SK-N-SH (cell line): ENCODE measurements at regions not wholly inside any gene's neighbourhood (a gene's known extent, or its start where the extent isn't known, plus 50 kb on each side); places are given as distances from the start of the nearest gene placed in this dataset.

Source experiments
- CTCF ChIA-PET: fragments of 300-600, 350-600 bp; formaldehyde crosslinking; extraction: SDS; loops from one replicate; lab custom pipeline; 2021; lab: Yijun Ruan, JAX
- POLR2A ChIA-PET: fragments of 350-600 bp; sonication (Branson Sonifier 250); formaldehyde crosslinking; extraction: SDS; loops from one replicate; lab custom pipeline; 2020; ENCODE audit warnings: antibody characterized with exemption, inconsistent platforms; lab: Yijun Ruan, JAX
- DNase-seq: peaks from one replicate; pipeline ENCODE4 v3.0.0; 2012
- H2AFZ ChIP-seq: fragments of 200-600 bp; sonication (generic); 2 replicates; pipeline ENCODE4 v1.8.1; 2016; ENCODE audit warnings: antibody characterized with exemption, mild to moderate bottlenecking, low read depth
- H3F3A ChIP-seq: fragments of 200-600 bp; sonication (generic); replicated peaks from 2 replicates; pipeline ENCODE3; 2016; ENCODE audit warnings: antibody characterized with exemption, mild to moderate bottlenecking; ENCODE audit not compliant: insufficient read depth
- H3K27ac ChIP-seq, 2 experiments: fragments of 200-500 bp in 1 of 2; fragments of 200-600 bp in 1 of 2; sonication (Bioruptor generic) in 1 of 2; sonication (generic), shearing (Covaris generic) in 1 of 2; 2 replicates each; pipeline versions ENCODE4 v1.5.1 to v1.6.1; 2014 to 2016; ENCODE audit warnings: low read depth in 2 of 2, inconsistent platforms in 1 of 2, low read length in 1 of 2, mild to moderate bottlenecking in 1 of 2, mixed read lengths in 1 of 2
- H3K27me3 ChIP-seq: fragments of 200-600 bp; sonication (generic), shearing (Covaris generic); 2 replicates; pipeline ENCODE4 v1.6.1; 2016; ENCODE audit warnings: mixed run types; ENCODE audit not compliant: insufficient read depth
- H3K36me3 ChIP-seq, 2 experiments: fragments of 200-500 bp in 1 of 2; fragments of 200-600 bp in 1 of 2; sonication (Bioruptor generic) in 1 of 2; sonication (generic) in 1 of 2; replicated peaks in 1 of 2; 2 replicates each; pipeline versions ENCODE3 to v1.5.1; 2014 to 2016; ENCODE audit warnings: low read length in 1 of 2, mild to moderate bottlenecking in 1 of 2; ENCODE audit not compliant: insufficient read depth in 2 of 2, control insufficient read depth in 1 of 2
- H3K4me1 ChIP-seq, 2 experiments: fragments of 200-500 bp in 1 of 2; fragments of 200-600 bp in 1 of 2; sonication (Bioruptor generic) in 1 of 2; sonication (generic), shearing (Covaris generic) in 1 of 2; 2 replicates each; pipeline versions ENCODE4 v1.5.1 to v1.6.1; 2014 to 2016; ENCODE audit warnings: low read depth in 1 of 2, low read length in 1 of 2, mixed run types in 1 of 2; ENCODE audit not compliant: insufficient read depth in 2 of 2, control insufficient read depth in 1 of 2
- H3K4me2 ChIP-seq: fragments of 200-600 bp; sonication (generic), shearing (Covaris generic); 2 replicates; pipeline ENCODE4 v1.6.1; 2017; ENCODE audit warnings: mixed run types
- H3K4me3 ChIP-seq, 2 experiments: fragments of 200-500 bp in 1 of 2; fragments of 200-600 bp in 1 of 2; sonication (Bioruptor generic) in 1 of 2; sonication (generic), shearing (Covaris generic) in 1 of 2; 2 replicates each; pipeline versions ENCODE4 v1.5.1 to v1.8.1; 2014 to 2016; ENCODE audit warnings: low read depth in 2 of 2, inconsistent platforms in 1 of 2, low read length in 1 of 2, mild to moderate bottlenecking in 1 of 2, mixed read lengths in 1 of 2, moderate library complexity in 1 of 2
- H3K79me2 ChIP-seq: fragments of 200-600 bp; sonication (generic); 2 replicates; pipeline ENCODE4 v1.8.1; 2017; ENCODE audit warnings: mild to moderate bottlenecking; ENCODE audit not compliant: insufficient read depth
- H3K9ac ChIP-seq: fragments of 200-600 bp; sonication (generic); 2 replicates; pipeline ENCODE4 v1.6.1; 2017; ENCODE audit warnings: mixed run types
- H3K9me2 ChIP-seq: fragments of 200-600 bp; sonication (generic); 2 replicates; pipeline ENCODE4 v1.6.1; 2017; ENCODE audit warnings: mixed run types
- H3K9me3 ChIP-seq: fragments of 200-600 bp; sonication (generic); 2 replicates; pipeline ENCODE4 v1.6.1; 2017; ENCODE audit warnings: mixed run types, mild to moderate bottlenecking, moderate library complexity
- H4K20me1 ChIP-seq: fragments of 200-600 bp; sonication (generic); 2 replicates; pipeline ENCODE4 v1.6.1; 2017; ENCODE audit warnings: mild to moderate bottlenecking, mixed run types; ENCODE audit not compliant: insufficient read depth
- CHD2 ChIP-seq: fragments of 150-350 bp; IDR thresholded peaks from 2 replicates; pipeline ENCODE4 v1.6.1; 2018; ENCODE audit warnings: low read length; ENCODE audit not compliant: partially characterized antibody
- CTCF ChIP-seq: fragments of 200-600 bp; sonication (generic); IDR thresholded peaks from 2 replicates; pipeline ENCODE4 v1.6.1; 2017; ENCODE audit warnings: antibody characterized with exemption, mild to moderate bottlenecking, moderate library complexity
- ELF1 ChIP-seq: IDR thresholded peaks from 2 replicates; pipeline ENCODE4 v1.4.0; 2012
- FOSL2 ChIP-seq: IDR thresholded peaks from 2 replicates; pipeline ENCODE4 v1.4.0; 2012; ENCODE audit warnings: low read depth, mild to moderate bottlenecking, moderate library complexity, borderline replicate concordance
- FOXJ3 ChIP-seq: sonication (generic); formaldehyde crosslinking; IDR thresholded peaks from 2 replicates; pipeline ENCODE4 v1.5.1; 2020; ENCODE audit warnings: mild to moderate bottlenecking, missing genetic modification reagents
- FOXM1 ChIP-seq: IDR thresholded peaks from 2 replicates; pipeline ENCODE4 v1.4.0; 2012; ENCODE audit warnings: low read depth, mild to moderate bottlenecking
- GABPA ChIP-seq: IDR thresholded peaks from 2 replicates; pipeline ENCODE4 v1.4.0; 2012; ENCODE audit warnings: low read depth, mild to moderate bottlenecking
- IRF3 ChIP-seq: fragments of 150-350 bp; IDR thresholded peaks from 2 replicates; pipeline ENCODE4 v1.6.1; 2016; ENCODE audit warnings: mild to moderate bottlenecking, low read depth, low read length
- JUND ChIP-seq: IDR thresholded peaks from 2 replicates; pipeline ENCODE4 v1.4.0; 2012
- MAX ChIP-seq: IDR thresholded peaks from 2 replicates; pipeline ENCODE4 v1.4.0; 2012; ENCODE audit warnings: low read depth
- MEF2A ChIP-seq: IDR thresholded peaks from 2 replicates; pipeline ENCODE4 v1.4.0; 2012; ENCODE audit warnings: low read depth, borderline replicate concordance
- MXI1 ChIP-seq: IDR thresholded peaks from 2 replicates; pipeline ENCODE4 v1.6.1; 2012; ENCODE audit warnings: mild to moderate bottlenecking, low read depth, low read length, improper control_type of control experiment
- NFIC ChIP-seq: IDR thresholded peaks from 2 replicates; pipeline ENCODE4 v1.4.0; 2012; ENCODE audit warnings: borderline replicate concordance
- POLR2AphosphoS5 ChIP-seq: IDR thresholded peaks from 2 replicates; pipeline ENCODE4 v1.6.1; 2012; ENCODE audit warnings: low read depth, low read length
- RCOR1 ChIP-seq: fragments of 150-350 bp; IDR thresholded peaks from 2 replicates; pipeline ENCODE4 v1.6.1; 2017; ENCODE audit warnings: antibody characterized with exemption, low read length
- SMC3 ChIP-seq: IDR thresholded peaks from 2 replicates; pipeline ENCODE4 v1.6.1; 2012; ENCODE audit warnings: low read depth, low read length, improper control_type of control experiment
- TAF1 ChIP-seq: IDR thresholded peaks from 2 replicates; pipeline ENCODE4 v1.6.1; 2012; ENCODE audit warnings: low read depth, mild to moderate bottlenecking, low read length, moderate library complexity, borderline replicate concordance
- TCF12 ChIP-seq: IDR thresholded peaks from 2 replicates; pipeline ENCODE4 v1.4.0; 2012
- TEAD4 ChIP-seq: IDR thresholded peaks from 2 replicates; pipeline ENCODE4 v1.4.0; 2012; ENCODE audit warnings: mild to moderate bottlenecking, borderline replicate concordance; ENCODE audit not compliant: insufficient read depth
- USF1 ChIP-seq: IDR thresholded peaks from 2 replicates; pipeline ENCODE4 v1.4.0; 2012; ENCODE audit warnings: low read depth, borderline replicate concordance
- YY1 ChIP-seq: IDR thresholded peaks from 2 replicates; pipeline ENCODE4 v1.4.0; 2012; ENCODE audit warnings: low read depth, mild to moderate bottlenecking
- WGBS: methylation state at CpG from one replicate; pipeline ENCODE4 v1.1.6; 2017; ENCODE audit warnings: low lambda C conversion rate; 5-methylcytosine and 5-hydroxymethylcytosine counted together

GRCh38 chr13:61916483-61916882 lies 500.8 kb upstream of the PCDH20 start:
- no peak overlapping the region for H3K4me2 ChIP-seq
- TF ChIP-seq IRF3, result no peak
- no peak for TF ChIP-seq MXI1
- no peak for TF ChIP-seq SMC3
- TF ChIP-seq GABPA, result no peak
- TF ChIP-seq TEAD4, result no peak
- no peak for TF ChIP-seq MEF2A
- no peak for TF ChIP-seq FOXJ3 (CRISPR knock-in tag)
- no peak for TF ChIP-seq CHD2
- TF ChIP-seq ELF1, result no peak
- TF ChIP-seq TCF12, result no peak
- no peak for TF ChIP-seq TAF1
- TF ChIP-seq RCOR1, result no peak
- TF ChIP-seq NFIC, result no peak
- no peak for TF ChIP-seq USF1
- TF ChIP-seq FOSL2, result no peak
- TF ChIP-seq FOXM1, result no peak
- TF ChIP-seq POLR2AphosphoS5, result no peak

GRCh38 chr13:61913183-61913582 lies 497.5 kb upstream of the PCDH20 start:
- no peaks in the 10 kb centered on the region for H3K9me2 ChIP-seq
- TF ChIP-seq CTCF (no peak), FOSL2 (no peak), MAX (no peak), JUND (no peak), TEAD4 (no peak), YY1 (no peak), GABPA (no peak)

More at GRCh38 chr13:61916483-61916882, 500.8 kb upstream of the PCDH20 start:
- H3K9ac ChIP-seq, result no peak overlapping the region
- no peak overlapping the region for H2AFZ ChIP-seq
- ChIA-PET POLR2A (no interaction called here), CTCF (interaction anchor here (0.6 kb wide), 1 partner anchor 10 kb away, joined by 3 read pairs; no protein-coding TSS in a partner anchor)
- no peaks in the 10 kb centered on the region for H3K4me1 ChIP-seq
- H3K9me2 ChIP-seq, result no peaks in the 10 kb centered on the region
- no peaks in the 10 kb centered on the region for H3F3A ChIP-seq
- H4K20me1 ChIP-seq, result no peaks in the 10 kb centered on the region
- no peaks in the 10 kb centered on the region for H3K9me3 ChIP-seq
- H3K4me3 ChIP-seq, result no peak overlapping the region
- WGBS, result 28% methylated on average over 1 of the region's 1 CpG
- no peaks in the 10 kb centered on the region for H3K27me3 ChIP-seq
- H3K36me3 ChIP-seq, result no peaks in the 10 kb centered on the region
- no peaks in the 10 kb centered on the region for H3K79me2 ChIP-seq
- no peak for DNase-seq
- no peak overlapping the region for H3K27ac ChIP-seq

More at GRCh38 chr13:61913183-61913582, 497.5 kb upstream of the PCDH20 start:
- CTCF ChIA-PET, result no interaction called here
- H3K27me3 ChIP-seq, result no peaks in the 10 kb centered on the region
- no peak overlapping the region for H3K4me3 ChIP-seq
- H2AFZ ChIP-seq, result no peak overlapping the region
- H4K20me1 ChIP-seq, result no peaks in the 10 kb centered on the region
- no peaks in the 10 kb centered on the region for H3K4me1 ChIP-seq
- no peak overlapping the region for H3K9ac ChIP-seq
- POLR2A ChIA-PET, result no interaction called here
- no peak overlapping the region for H3K4me2 ChIP-seq
- H3F3A ChIP-seq, result no peaks in the 10 kb centered on the region
- WGBS, result 52% methylated on average over 1 of the region's 1 CpG
- no peak overlapping the region for H3K27ac ChIP-seq
- no peaks in the 10 kb centered on the region for H3K9me3 ChIP-seq
- no peak for DNase-seq
- H3K36me3 ChIP-seq, result no peaks in the 10 kb centered on the region
- H3K79me2 ChIP-seq, result no peaks in the 10 kb centered on the region
